ENCODE measurements at regions not wholly inside any gene's neighbourhood (a gene's known extent, or its start where the extent isn't known, plus 50 kb on each side); places are given as distances from the start of the nearest gene placed in this dataset.
"Not testable (repeated sequence)": the region's sequence is repeated elsewhere in the genome, so short reads cannot be mapped to it uniquely, and the experiment has no call there.

GRCh38 chr2:81462420-81462819 is 1157.9 kb upstream of the LRRTM1 start:
- DNase-seq = no peak

DNA sequence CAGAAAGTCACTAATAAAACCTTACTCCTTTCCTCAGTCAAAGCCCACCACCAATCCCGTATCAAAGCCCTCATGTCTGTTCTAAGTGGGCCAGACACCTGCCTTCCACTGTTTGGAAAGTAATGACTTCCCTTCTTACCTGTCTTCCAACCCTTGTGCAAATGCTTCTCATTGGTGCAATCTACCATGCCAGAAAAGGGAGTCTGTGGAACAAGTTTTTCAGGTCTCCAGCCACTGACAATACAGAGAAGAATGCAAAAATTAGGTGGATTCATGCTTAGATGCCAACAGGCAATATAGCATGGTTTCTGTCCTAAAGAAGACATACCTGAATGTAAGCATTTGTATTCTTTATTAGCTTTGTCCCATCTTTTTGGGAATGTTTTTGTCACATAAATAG is 1140.6 kb upstream of the LRRTM1 start:
- no peak for DNase-seq

GRCh38 chr2:81437456-81438000 is 1133.0 kb upstream of the LRRTM1 start:
- no peak for DNase-seq

- DNase-seq = peak in 1 of 56 donors; percentile 1
These were observed 1131.7 kb upstream of the LRRTM1 start for GRCh38 chr2:81436256-81436655.

GRCh38 chr2:81412681-81413080 is 1108.1 kb upstream of the LRRTM1 start:
- DNase-seq = no peak

GRCh38 chr2:81403508-81403907 is 1099.0 kb upstream of the LRRTM1 start:
- no peak for DNase-seq

DNA sequence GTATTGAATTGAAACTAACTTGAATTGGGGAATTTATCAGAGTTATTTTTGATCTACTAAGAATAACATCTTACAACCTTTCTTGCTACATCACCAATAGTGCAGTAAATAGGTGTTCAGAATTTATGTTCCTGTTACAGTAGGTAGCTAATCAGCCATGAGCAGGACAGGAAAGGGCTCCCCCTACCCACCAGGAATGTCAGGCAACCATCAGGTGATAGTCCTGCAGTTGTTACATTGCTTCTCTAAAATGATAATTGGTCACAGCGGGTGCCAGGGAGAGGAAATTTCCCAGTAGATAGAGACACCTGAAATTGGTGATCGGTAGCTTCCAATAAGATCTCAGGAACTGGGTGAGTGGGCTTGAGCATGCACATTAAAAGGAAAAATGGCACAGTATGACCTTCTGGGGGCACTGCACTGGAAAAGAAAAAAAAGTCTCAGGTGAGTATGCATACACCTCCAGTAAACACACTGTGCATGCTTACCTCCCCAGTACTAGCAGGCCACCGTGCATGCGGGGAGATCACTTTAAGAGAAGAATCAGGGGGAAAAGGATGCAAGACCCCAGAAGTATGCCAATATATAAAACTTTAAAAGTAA is 1092.0 kb upstream of the LRRTM1 start:
- DNase-seq = no peak

DNA sequence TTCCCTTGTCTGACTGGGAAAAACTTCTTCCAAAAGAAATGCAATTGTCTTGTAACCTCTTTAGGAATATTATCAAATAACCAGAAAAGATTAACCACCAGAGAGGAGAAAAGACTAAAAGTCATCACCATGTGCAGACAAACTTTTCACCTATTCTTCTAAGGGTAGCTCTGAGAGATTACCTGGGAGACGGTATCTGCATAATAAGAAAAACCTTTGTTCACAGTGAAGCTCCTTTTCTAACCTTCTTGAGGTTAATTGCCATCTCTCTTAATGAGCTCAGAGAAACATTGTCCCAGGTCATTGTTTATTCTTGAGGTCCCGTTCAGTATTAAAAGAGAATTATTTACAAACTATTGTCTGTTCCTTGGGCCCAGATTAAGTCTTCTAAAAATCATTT is 1091.2 kb upstream of the LRRTM1 start:
- no peak for DNase-seq

DNA sequence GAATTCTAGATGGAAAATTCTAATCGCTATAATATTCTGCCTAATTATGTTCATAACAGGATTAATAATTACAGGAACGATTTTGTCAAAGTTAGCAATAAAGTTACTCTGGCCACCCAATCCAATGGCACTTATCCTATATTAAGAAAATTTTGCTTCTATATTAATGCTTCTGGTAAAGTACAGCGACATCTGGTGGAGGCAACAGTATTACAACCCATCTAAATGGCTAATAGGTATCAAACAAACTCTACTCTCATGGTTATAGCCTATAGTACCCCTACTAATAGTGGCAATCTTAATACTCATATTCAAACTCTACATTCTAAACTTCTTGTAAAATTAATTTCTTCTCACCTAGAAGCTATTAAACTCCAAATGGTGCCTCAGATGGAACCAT is 1084.7 kb upstream of the LRRTM1 start:
- no peak for DNase-seq

DNA sequence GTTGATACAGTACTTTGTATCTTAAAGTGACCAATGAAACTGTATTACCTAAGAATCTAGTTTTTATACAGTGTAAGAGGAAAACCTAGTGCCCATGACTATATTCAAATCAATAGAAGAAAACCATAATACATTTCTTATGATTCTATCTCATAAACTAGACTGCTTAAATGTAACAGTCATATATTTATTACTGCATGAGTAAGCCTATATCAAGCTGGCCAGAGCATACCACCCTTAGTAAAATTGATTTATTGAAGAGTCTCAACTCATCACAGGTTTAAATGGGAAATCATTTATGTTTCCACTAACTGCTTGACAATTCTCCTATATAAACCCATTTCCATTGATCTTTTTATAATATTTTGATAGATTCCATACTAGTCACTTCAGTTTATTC is 1059.2 kb upstream of the LRRTM1 start:
- DNase-seq = no peak

DNA sequence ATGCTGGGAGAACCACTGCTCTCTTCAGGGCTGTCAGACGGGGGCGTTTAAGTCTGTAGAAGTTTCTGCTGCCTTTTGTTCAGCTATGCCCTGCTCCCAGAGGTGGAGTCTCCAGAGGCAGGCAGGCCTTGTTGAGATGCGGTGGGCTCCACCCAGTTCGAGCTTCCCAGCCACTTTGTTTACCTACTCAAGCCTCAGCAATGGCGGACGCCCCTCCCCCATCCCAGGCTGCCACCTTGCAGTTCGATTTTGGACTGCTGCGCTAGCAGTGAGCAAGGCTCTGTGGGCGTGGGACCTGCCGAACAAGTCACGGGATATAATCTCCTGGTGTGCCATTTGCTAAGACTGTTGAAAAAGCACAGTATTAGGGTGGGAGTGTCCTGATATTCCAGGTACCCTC is 1057.9 kb upstream of the LRRTM1 start:
- DNase-seq = not testable (repeated sequence)

- DNase-seq = no peak
These were observed 1050.9 kb upstream of the LRRTM1 start for GRCh38 chr2:81355436-81355835.

- DNase-seq = no peak
These were observed 1029.5 kb upstream of the LRRTM1 start for GRCh38 chr2:81334046-81334445.

- no peak for DNase-seq
These were observed 1024.4 kb upstream of the LRRTM1 start for GRCh38 chr2:81328968-81329367.

DNA sequence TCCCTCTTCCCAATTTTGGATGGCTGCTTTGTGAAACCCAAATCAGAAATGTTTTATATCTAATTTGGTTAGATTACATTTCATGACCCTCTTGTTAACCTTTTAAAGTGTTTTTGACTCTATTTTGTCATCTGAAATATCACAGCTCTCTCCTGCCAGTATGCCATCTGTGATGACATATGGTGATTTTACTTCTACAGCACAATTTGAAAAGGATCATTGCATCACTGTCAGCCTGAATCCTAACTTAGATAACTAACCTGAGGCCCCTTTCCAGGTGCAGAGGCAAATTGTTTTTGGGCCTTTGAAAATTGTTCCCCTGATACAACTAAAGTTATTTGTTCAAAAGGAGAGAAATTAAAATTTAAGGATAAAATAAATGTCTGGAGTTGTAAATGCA is 1023.4 kb upstream of the LRRTM1 start:
- no peak for DNase-seq

DNA sequence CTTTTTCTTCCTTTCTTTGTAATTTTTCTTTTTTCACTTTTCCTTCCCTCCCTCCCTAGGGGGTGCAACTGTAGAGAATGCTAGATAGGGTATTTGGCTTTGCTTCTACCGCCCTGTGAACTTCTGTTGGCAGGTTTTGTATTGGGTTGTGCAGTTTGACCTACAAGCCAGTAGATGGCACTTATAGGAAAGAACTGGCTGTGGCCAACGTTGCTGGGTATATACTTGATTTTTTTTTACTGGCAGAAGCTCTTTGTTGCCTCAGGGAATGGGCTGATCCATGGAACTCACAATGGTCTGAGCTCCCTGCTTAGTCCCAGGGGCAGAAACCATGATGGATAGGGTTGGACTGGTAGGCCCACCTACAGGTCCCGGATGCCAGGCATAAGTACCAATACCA is 1019.5 kb upstream of the LRRTM1 start:
- DNase-seq = no peak

GRCh38 chr2:81304154-81304830 is 999.7 kb upstream of the LRRTM1 start:
- DNase-seq = no peak

GRCh38 chr2:81303321-81303720 is 998.8 kb upstream of the LRRTM1 start:
- no peak for DNase-seq

GRCh38 chr2:81299841-81300240 is 995.3 kb upstream of the LRRTM1 start:
- no peak for DNase-seq

DNA sequence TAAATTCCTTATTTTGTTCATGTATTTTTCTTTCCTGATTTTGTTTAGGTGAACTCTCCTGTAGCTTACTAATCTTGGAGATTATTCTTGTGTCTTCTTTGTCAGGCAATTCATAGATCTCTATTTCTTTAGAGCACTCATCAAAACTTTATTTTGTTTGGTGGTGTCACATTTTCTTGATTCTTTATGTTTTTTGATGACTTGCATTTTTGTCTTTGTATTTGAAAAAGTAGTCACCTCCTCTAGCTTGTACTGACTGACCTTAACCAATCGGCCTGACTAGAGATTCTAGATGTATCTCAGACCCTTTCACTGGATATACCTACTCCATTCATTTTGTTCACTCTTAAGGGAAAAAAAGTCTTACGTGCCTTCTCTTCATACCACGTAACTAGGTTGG is 986.3 kb upstream of the LRRTM1 start:
- DNase-seq = no peak

- no peak for DNase-seq
These were observed 978.5 kb upstream of the LRRTM1 start for GRCh38 chr2:81283081-81283480.

- DNase-seq = no peak
These were observed 977.7 kb upstream of the LRRTM1 start for GRCh38 chr2:81282151-81282769.

GRCh38 chr2:81276595-81276994 is 972.0 kb upstream of the LRRTM1 start:
- no peak for DNase-seq

All from amygdala (tissue), 56 donors.